ENCODE measurements at regions not wholly inside any gene's neighbourhood (a gene's known extent, or its start where the extent isn't known, plus 50 kb on each side); places are given as distances from the start of the nearest gene placed in this dataset.

DNA sequence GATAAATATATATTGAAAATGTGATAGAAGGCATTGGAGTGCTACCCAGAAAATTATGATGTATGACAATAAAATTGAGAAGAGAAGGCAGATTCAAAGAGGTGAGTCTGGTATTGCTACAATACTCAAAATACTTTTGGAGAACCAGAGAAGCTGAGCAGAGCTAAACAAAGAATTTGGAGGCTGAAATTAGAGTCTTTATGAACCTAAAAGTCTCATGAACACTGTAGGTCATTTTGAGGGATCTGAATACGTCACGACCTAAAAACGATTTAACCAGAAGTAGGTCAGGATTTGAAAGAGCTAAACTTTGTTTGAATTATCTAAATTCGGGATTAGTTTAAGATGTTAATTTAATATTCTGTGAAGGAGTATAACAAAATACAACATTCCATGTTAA is 182.4 kb upstream of the CDH9 start:
- TF ChIP-seq, protein P1, sequence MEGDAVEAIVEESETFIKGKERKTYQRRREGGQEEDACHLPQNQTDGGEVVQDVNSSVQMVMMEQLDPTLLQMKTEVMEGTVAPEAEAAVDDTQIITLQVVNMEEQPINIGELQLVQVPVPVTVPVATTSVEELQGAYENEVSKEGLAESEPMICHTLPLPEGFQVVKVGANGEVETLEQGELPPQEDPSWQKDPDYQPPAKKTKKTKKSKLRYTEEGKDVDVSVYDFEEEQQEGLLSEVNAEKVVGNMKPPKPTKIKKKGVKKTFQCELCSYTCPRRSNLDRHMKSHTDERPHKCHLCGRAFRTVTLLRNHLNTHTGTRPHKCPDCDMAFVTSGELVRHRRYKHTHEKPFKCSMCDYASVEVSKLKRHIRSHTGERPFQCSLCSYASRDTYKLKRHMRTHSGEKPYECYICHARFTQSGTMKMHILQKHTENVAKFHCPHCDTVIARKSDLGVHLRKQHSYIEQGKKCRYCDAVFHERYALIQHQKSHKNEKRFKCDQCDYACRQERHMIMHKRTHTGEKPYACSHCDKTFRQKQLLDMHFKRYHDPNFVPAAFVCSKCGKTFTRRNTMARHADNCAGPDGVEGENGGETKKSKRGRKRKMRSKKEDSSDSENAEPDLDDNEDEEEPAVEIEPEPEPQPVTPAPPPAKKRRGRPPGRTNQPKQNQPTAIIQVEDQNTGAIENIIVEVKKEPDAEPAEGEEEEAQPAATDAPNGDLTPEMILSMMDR (IDR thresholded peaks at IDR 0.05; ENCODE audit: borderline replicate concordance, extremely low read depth, low read length, poor library complexity, severe bottlenecking), result no peak
- no peak for TF ChIP-seq EZH2 (IDR thresholded peaks at IDR 0.05; ENCODE audit: borderline replicate concordance, low read depth, low read length, severe bottlenecking)

All from DND-41 (cell line).